NOMO-1 treated with dmso at 0.1 percent for 144 hours (cell line): ENCODE measurements at regions not wholly inside any gene's neighbourhood (a gene's known extent, or its start where the extent isn't known, plus 50 kb on each side); places are given as distances from the start of the nearest gene placed in this dataset.
A peak's percentile ranks its signal among the peaks of the same experiment; 100 is the strongest.

Experiments used
- DNase-seq: peaks from one replicate; lab custom pipeline; 2025; ENCODE audit not compliant: unreplicated experiment; lab: John Stamatoyannopoulos, UW

- DNase-seq, result no peak
These were observed 622.2 kb downstream of the NTRK3 start for GRCh38 chr15:87634361-87634760.

- peak; percentile 10 for DNase-seq
These were observed 623.0 kb downstream of the NTRK3 start for GRCh38 chr15:87633525-87633924.

- DNase-seq, result no peak
These were observed 624.2 kb downstream of the NTRK3 start for GRCh38 chr15:87632364-87632763.

- DNase-seq, result no peak
These were observed 624.8 kb downstream of the NTRK3 start for GRCh38 chr15:87631775-87632174.

- DNase-seq, result no peak
These were observed 625.4 kb downstream of the NTRK3 start for GRCh38 chr15:87631093-87631492.

- no peak for DNase-seq
These were observed 628.2 kb downstream of the NTRK3 start for GRCh38 chr15:87628311-87628710.

GRCh38 chr15:87626860-87627259 lies 629.7 kb downstream of the NTRK3 start:
- no peak for DNase-seq

- no peak for DNase-seq
These were observed 632.7 kb downstream of the NTRK3 start for GRCh38 chr15:87623832-87624231.

GRCh38 chr15:87620393-87620792 lies 636.1 kb downstream of the NTRK3 start:
- no peak for DNase-seq

- DNase-seq, result no peak
These were observed 637.2 kb downstream of the NTRK3 start for GRCh38 chr15:87619161-87619960.

GRCh38 chr15:87618203-87618725 lies 638.3 kb downstream of the NTRK3 start:
- no peak for DNase-seq

- DNase-seq, result no peak
These were observed 641.8 kb downstream of the NTRK3 start for GRCh38 chr15:87614704-87615103.

GRCh38 chr15:87610366-87610765 lies 646.2 kb downstream of the NTRK3 start:
- peak; percentile 70 for DNase-seq

GRCh38 chr15:87609894-87610293 lies 646.6 kb downstream of the NTRK3 start:
- DNase-seq, result no peak

- no peak for DNase-seq
These were observed 647.1 kb downstream of the NTRK3 start for GRCh38 chr15:87609474-87609873.

- no peak for DNase-seq
These were observed 648.1 kb downstream of the NTRK3 start for GRCh38 chr15:87608238-87609028.

GRCh38 chr15:87606971-87607370 lies 649.6 kb downstream of the NTRK3 start:
- no peak for DNase-seq

- no peak for DNase-seq
These were observed 651.6 kb downstream of the NTRK3 start for GRCh38 chr15:87604857-87605446.

- no peak for DNase-seq
These were observed 654.2 kb downstream of the NTRK3 start for GRCh38 chr15:87602371-87602770.

- no peak for DNase-seq
These were observed 656.9 kb downstream of the NTRK3 start for GRCh38 chr15:87599616-87600015.

- peak; percentile 48 for DNase-seq
These were observed 659.0 kb downstream of the NTRK3 start for GRCh38 chr15:87597346-87598052.
